ENCODE measurements at regions not wholly inside any gene's neighbourhood (a gene's known extent, or its start where the extent isn't known, plus 50 kb on each side); places are given as distances from the start of the nearest gene placed in this dataset.

GRCh38 chr1:229196404-229197264, 74.3 kb upstream of the RAB4A start:
- Histone ChIP-seq H3K9ac (ENCODE audit: low read length in 2 of 2) (no peak overlapping the region), H3K4me3 (ENCODE audit: low read length in 2 of 2) (no peak overlapping the region), H3K4me1 (ENCODE audit: control insufficient read depth, insufficient read depth, low read length) (peaks cover 10% of the 10 kb centered on the region), H3K9me3 (ENCODE audit: control insufficient read depth in 2 of 2, low read length in 2 of 2) (no peaks in the 10 kb centered on the region), H3K27ac (ENCODE audit: low read length) (no peak overlapping the region), H3K27me3 (ENCODE audit: control insufficient read depth in 1 of 2, insufficient read depth in 2 of 2, low read length in 2 of 2) (no peaks in the 10 kb centered on the region), H3K36me3 (ENCODE audit: control insufficient read depth in 2 of 2, insufficient read depth in 2 of 2, low read length in 2 of 2) (no peaks in the 10 kb centered on the region)

DNA sequence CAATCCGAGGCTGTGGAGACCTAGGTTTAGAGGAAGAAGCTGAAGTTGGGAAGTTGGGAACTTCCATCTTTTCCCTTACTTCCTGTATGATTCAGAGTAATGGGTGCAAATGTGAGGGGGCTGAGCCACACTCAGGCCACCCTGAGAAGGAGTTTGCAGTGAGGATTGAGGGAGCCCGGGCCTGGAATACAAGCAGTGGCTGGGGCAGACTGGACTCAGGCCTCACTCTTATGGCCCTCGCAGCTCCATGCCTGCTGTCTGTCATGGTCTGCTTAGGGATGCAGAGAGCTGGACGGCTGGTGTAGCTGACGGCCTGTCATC, 73.7 kb upstream of the RAB4A start:
- no peak overlapping the region for H3K9ac ChIP-seq (ENCODE audit: low read length in 2 of 2)
- no peak overlapping the region for H3K27ac ChIP-seq (ENCODE audit: low read length)
- peaks cover 10% of the 10 kb centered on the region for H3K4me1 ChIP-seq (ENCODE audit: control insufficient read depth, insufficient read depth, low read length)
- no peaks in the 10 kb centered on the region for H3K27me3 ChIP-seq (ENCODE audit: control insufficient read depth in 1 of 2, insufficient read depth in 2 of 2, low read length in 2 of 2)
- H3K36me3 ChIP-seq (ENCODE audit: control insufficient read depth in 2 of 2, insufficient read depth in 2 of 2, low read length in 2 of 2): no peaks in the 10 kb centered on the region
- no peaks in the 10 kb centered on the region for H3K9me3 ChIP-seq (ENCODE audit: control insufficient read depth in 2 of 2, low read length in 2 of 2)
- no peak overlapping the region for H3K4me3 ChIP-seq (ENCODE audit: low read length in 2 of 2)

- no peaks in the 10 kb centered on the region for H3K27me3 ChIP-seq (ENCODE audit: control insufficient read depth in 1 of 2, insufficient read depth in 2 of 2, low read length in 2 of 2)
- H3K4me3 ChIP-seq (ENCODE audit: low read length in 2 of 2): peak overlapping the region in 1 of 2 donors; percentile 40
- H3K9me3 ChIP-seq (ENCODE audit: control insufficient read depth in 2 of 2, low read length in 2 of 2): no peaks in the 10 kb centered on the region
- no peak overlapping the region for H3K27ac ChIP-seq (ENCODE audit: low read length)
- H3K4me1 ChIP-seq (ENCODE audit: control insufficient read depth, insufficient read depth, low read length): peaks cover 14% of the 10 kb centered on the region
- no peaks in the 10 kb centered on the region for H3K36me3 ChIP-seq (ENCODE audit: control insufficient read depth in 2 of 2, insufficient read depth in 2 of 2, low read length in 2 of 2)
- peak overlapping the region in 1 of 2 donors; percentile 29 for H3K9ac ChIP-seq (ENCODE audit: low read length in 2 of 2)
These were observed 71.4 kb upstream of the RAB4A start for GRCh38 chr1:229199261-229200243.

- no peaks in the 10 kb centered on the region for H3K27me3 ChIP-seq (ENCODE audit: control insufficient read depth in 1 of 2, insufficient read depth in 2 of 2, low read length in 2 of 2)
- no peak overlapping the region for H3K27ac ChIP-seq (ENCODE audit: low read length)
- no peak overlapping the region for H3K9ac ChIP-seq (ENCODE audit: low read length in 2 of 2)
- no peak overlapping the region for H3K4me3 ChIP-seq (ENCODE audit: low read length in 2 of 2)
- peaks cover 31% of the 10 kb centered on the region for H3K4me1 ChIP-seq (ENCODE audit: control insufficient read depth, insufficient read depth, low read length)
- no peaks in the 10 kb centered on the region for H3K36me3 ChIP-seq (ENCODE audit: control insufficient read depth in 2 of 2, insufficient read depth in 2 of 2, low read length in 2 of 2)
- H3K9me3 ChIP-seq (ENCODE audit: control insufficient read depth in 2 of 2, low read length in 2 of 2): no peaks in the 10 kb centered on the region
These were observed 67.7 kb upstream of the RAB4A start for GRCh38 chr1:229203030-229203751.

GRCh38 chr1:229203991-229204632, 66.8 kb upstream of the RAB4A start:
- no peak overlapping the region for H3K9ac ChIP-seq (ENCODE audit: low read length in 2 of 2)
- no peak overlapping the region for H3K4me3 ChIP-seq (ENCODE audit: low read length in 2 of 2)
- H3K27me3 ChIP-seq (ENCODE audit: control insufficient read depth in 1 of 2, insufficient read depth in 2 of 2, low read length in 2 of 2): no peaks in the 10 kb centered on the region
- H3K36me3 ChIP-seq (ENCODE audit: control insufficient read depth in 2 of 2, insufficient read depth in 2 of 2, low read length in 2 of 2): no peaks in the 10 kb centered on the region
- H3K4me1 ChIP-seq (ENCODE audit: control insufficient read depth, insufficient read depth, low read length): peaks cover 31% of the 10 kb centered on the region
- no peaks in the 10 kb centered on the region for H3K9me3 ChIP-seq (ENCODE audit: control insufficient read depth in 2 of 2, low read length in 2 of 2)
- H3K27ac ChIP-seq (ENCODE audit: low read length): peak overlapping the region; percentile 88

DNA sequence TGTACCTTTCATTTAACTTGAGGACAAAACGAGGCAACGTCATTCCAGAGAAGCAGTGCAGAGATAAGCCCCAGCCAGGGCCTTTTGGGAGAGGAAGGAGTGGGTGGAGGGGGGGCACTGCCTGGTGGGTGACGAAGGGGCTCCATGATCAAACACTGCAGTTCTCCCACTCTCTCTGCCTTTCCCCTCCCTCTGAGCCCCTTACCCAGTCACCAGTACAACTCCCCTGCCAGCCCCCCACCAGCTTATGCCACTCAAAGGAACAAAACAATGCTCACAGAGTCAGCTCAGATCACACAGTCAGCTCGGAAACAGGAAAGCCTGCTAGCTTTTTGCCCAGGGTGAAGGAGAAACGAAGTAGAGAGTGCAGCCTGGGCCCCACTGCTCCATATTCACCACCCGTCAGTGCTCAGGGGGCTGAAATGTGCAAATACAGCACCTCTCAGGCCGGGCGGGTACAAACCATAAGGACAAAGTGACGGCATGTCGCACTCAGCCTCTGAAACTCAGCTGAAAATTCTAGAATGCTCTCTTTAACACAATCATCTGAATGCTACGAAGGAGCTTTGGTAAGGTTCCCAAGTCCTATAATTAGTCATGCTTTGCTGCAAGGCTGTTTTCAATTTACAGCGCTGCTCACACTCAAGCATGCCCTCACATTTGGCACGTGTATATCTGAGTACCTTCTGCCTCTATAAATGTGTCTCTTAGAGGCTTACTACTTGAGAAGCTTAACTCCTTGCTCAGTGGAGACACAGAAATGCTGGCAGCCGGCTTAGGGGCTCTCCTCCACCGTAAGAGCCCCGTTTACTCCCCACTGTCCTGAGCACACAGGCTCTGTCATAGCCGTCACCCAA, 65.8 kb upstream of the RAB4A start:
- Histone ChIP-seq H3K4me1 (ENCODE audit: control insufficient read depth, insufficient read depth, low read length) (peaks cover 24% of the 10 kb centered on the region), H3K9ac (ENCODE audit: low read length in 2 of 2) (peak overlapping the region in 1 of 2 donors; percentile 51), H3K9me3 (ENCODE audit: control insufficient read depth in 2 of 2, low read length in 2 of 2) (no peaks in the 10 kb centered on the region), H3K27ac (ENCODE audit: low read length) (peak overlapping the region; percentile 88), H3K27me3 (ENCODE audit: control insufficient read depth in 1 of 2, insufficient read depth in 2 of 2, low read length in 2 of 2) (no peaks in the 10 kb centered on the region), H3K36me3 (ENCODE audit: control insufficient read depth in 2 of 2, insufficient read depth in 2 of 2, low read length in 2 of 2) (no peaks in the 10 kb centered on the region), H3K4me3 (ENCODE audit: low read length in 2 of 2) (peak overlapping the region in 1 of 2 donors; percentile 35)

- Histone ChIP-seq H3K9me3 (ENCODE audit: control insufficient read depth in 2 of 2, low read length in 2 of 2) (no peaks in the 10 kb centered on the region), H3K9ac (ENCODE audit: low read length in 2 of 2) (peak overlapping the region in 1 of 2 donors; percentile 42), H3K4me1 (ENCODE audit: control insufficient read depth, insufficient read depth, low read length) (peaks cover 21% of the 10 kb centered on the region), H3K27me3 (ENCODE audit: control insufficient read depth in 1 of 2, insufficient read depth in 2 of 2, low read length in 2 of 2) (no peaks in the 10 kb centered on the region), H3K27ac (ENCODE audit: low read length) (peak overlapping the region; percentile 88), H3K4me3 (ENCODE audit: low read length in 2 of 2) (peak overlapping the region in 1 of 2 donors; percentile 35), H3K36me3 (ENCODE audit: control insufficient read depth in 2 of 2, insufficient read depth in 2 of 2, low read length in 2 of 2) (no peaks in the 10 kb centered on the region)
These were observed 65.1 kb upstream of the RAB4A start for GRCh38 chr1:229205854-229206253.

GRCh38 chr1:229207916-229208315, 63.0 kb upstream of the RAB4A start:
- no peak overlapping the region for H3K27ac ChIP-seq (ENCODE audit: low read length)
- H3K4me3 ChIP-seq (ENCODE audit: low read length in 2 of 2): no peak overlapping the region
- peaks cover 21% of the 10 kb centered on the region for H3K4me1 ChIP-seq (ENCODE audit: control insufficient read depth, insufficient read depth, low read length)
- no peaks in the 10 kb centered on the region for H3K36me3 ChIP-seq (ENCODE audit: control insufficient read depth in 2 of 2, insufficient read depth in 2 of 2, low read length in 2 of 2)
- no peak overlapping the region for H3K9ac ChIP-seq (ENCODE audit: low read length in 2 of 2)
- H3K9me3 ChIP-seq (ENCODE audit: control insufficient read depth in 2 of 2, low read length in 2 of 2): no peaks in the 10 kb centered on the region
- H3K27me3 ChIP-seq (ENCODE audit: control insufficient read depth in 1 of 2, insufficient read depth in 2 of 2, low read length in 2 of 2): no peaks in the 10 kb centered on the region

DNA sequence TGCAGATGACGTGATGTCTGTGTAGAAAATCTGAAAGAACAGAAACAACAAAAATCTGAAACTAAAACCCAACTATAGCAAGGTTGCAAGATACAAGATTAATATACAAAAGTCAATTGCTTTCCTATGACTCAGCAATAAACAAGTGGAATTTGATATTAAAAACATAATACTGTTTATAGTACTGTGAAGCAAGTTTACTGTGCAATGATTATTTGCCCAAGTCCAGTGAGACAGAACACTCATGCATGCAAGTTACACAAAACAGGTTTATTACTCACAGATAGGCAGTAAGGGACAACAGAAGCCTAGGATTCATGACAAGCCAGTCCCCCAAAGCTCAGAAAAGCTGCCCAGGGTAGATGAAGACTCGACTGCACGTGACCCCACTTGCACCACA, 62.4 kb upstream of the RAB4A start:
- no peaks in the 10 kb centered on the region for H3K27me3 ChIP-seq (ENCODE audit: control insufficient read depth in 1 of 2, insufficient read depth in 2 of 2, low read length in 2 of 2)
- H3K9me3 ChIP-seq (ENCODE audit: control insufficient read depth in 2 of 2, low read length in 2 of 2): no peaks in the 10 kb centered on the region
- no peak overlapping the region for H3K9ac ChIP-seq (ENCODE audit: low read length in 2 of 2)
- no peaks in the 10 kb centered on the region for H3K36me3 ChIP-seq (ENCODE audit: control insufficient read depth in 2 of 2, insufficient read depth in 2 of 2, low read length in 2 of 2)
- peaks cover 19% of the 10 kb centered on the region for H3K4me1 ChIP-seq (ENCODE audit: control insufficient read depth, insufficient read depth, low read length)
- no peak overlapping the region for H3K27ac ChIP-seq (ENCODE audit: low read length)
- no peak overlapping the region for H3K4me3 ChIP-seq (ENCODE audit: low read length in 2 of 2)

Measured in stomach smooth muscle (tissue), 2 donors.